ENCODE measurements at regions not wholly inside any gene's neighbourhood (a gene's known extent, or its start where the extent isn't known, plus 50 kb on each side); places are given as distances from the start of the nearest gene placed in this dataset.

DNA sequence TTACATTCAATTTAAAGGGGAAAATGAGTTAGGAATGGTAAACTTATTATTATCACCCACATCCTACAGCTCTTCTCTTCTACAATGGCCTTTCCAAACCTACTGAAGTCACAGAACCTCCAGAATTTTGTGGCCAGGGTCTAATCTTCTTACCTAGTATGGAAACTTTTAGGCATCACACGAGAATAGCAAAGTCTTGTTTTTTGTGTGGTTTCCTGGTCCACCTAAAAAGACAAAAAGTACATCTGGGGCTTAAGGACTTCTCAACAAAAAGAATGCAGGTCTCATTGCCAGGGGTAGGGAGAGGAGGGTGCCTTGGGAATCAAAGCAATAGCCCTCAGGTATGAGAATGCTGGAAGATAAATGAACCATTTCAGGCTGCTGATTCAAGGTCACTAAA lies 345.3 kb downstream of the LMX1A start (continued):
- TF ChIP-seq CTCF (IDR thresholded peaks at IDR 0.05; ENCODE audit: low read depth, low read length, missing input control) (no peak), YY1 (IDR thresholded peaks at IDR 0.05) (no peak), HNF4A (conservative IDR thresholded peaks at IDR 0.05) (no peak), MAX (IDR thresholded peaks at IDR 0.05) (no peak)

- Histone ChIP-seq H3K9ac (ENCODE audit: low read depth in 1 of 2, low read length in 2 of 2) (no peak overlapping the region), H3K4me1 (ENCODE audit: control insufficient read depth in 4 of 4, insufficient read depth in 4 of 4, low read length in 3 of 4) (no peaks in the 10 kb centered on the region), H3K4me3 (ENCODE audit: low read depth in 1 of 3, low read length in 3 of 3) (no peak overlapping the region), H3K9me3 (ENCODE audit: control insufficient read depth in 4 of 4, low read length in 3 of 4) (no peaks in the 10 kb centered on the region), H3K27ac (ENCODE audit: low read depth in 1 of 2, low read length in 2 of 2) (no peak overlapping the region), H3K27me3 (ENCODE audit: control insufficient read depth in 4 of 4, insufficient read depth in 4 of 4, low read length in 3 of 4) (no peaks in the 10 kb centered on the region), H3K36me3 (ENCODE audit: control insufficient read depth in 4 of 4, insufficient read depth in 3 of 4, low read depth in 1 of 4, low read length in 3 of 4) (no peaks in the 10 kb centered on the region)
- no peak for TF ChIP-seq CTCF (IDR thresholded peaks at IDR 0.05; ENCODE audit: low read depth, low read length, missing input control)
- TF ChIP-seq JUND (IDR thresholded peaks at IDR 0.05) = no peak
- TF ChIP-seq NR2F2 (IDR thresholded peaks at IDR 0.05) = no peak
- TF ChIP-seq YY1 (IDR thresholded peaks at IDR 0.05) = no peak
- TF ChIP-seq GABPA (IDR thresholded peaks at IDR 0.05 in 1 of 2, conservative IDR thresholded peaks at IDR 0.05 in 1 of 2) = no peak
- no peak for TF ChIP-seq ATF3 (IDR thresholded peaks at IDR 0.05)
- TF ChIP-seq HNF4G (IDR thresholded peaks at IDR 0.05) = no peak
- TF ChIP-seq RAD21 (IDR thresholded peaks at IDR 0.05) = no peak
- no peak for TF ChIP-seq FOXA1 (IDR thresholded peaks at IDR 0.05)
- TF ChIP-seq TAF1 (conservative IDR thresholded peaks at IDR 0.05) = no peak
- no peak for TF ChIP-seq SP1 (IDR thresholded peaks at IDR 0.05)
- TF ChIP-seq RXRA (IDR thresholded peaks at IDR 0.05) = no peak
- WGBS = 48% methylated on average over 3 of the region's 3 CpGs
- DNase-seq (ENCODE audit: low spot score) = no peak
These were observed 346.0 kb downstream of the LMX1A start for GRCh38 chr1:165010418-165011070.

- TF ChIP-seq RXRA (IDR thresholded peaks at IDR 0.05) = no peak
- no peak for TF ChIP-seq MAX (IDR thresholded peaks at IDR 0.05)
- TF ChIP-seq RAD21 (IDR thresholded peaks at IDR 0.05) = no peak
- 90% methylated on average over 7 of the region's 7 CpGs for WGBS
- Histone ChIP-seq H3K9me3 (ENCODE audit: control insufficient read depth in 4 of 4, low read length in 3 of 4) (no peaks in the 10 kb centered on the region), H3K4me3 (ENCODE audit: low read depth in 1 of 3, low read length in 3 of 3) (no peak overlapping the region), H3K9ac (ENCODE audit: low read depth in 1 of 2, low read length in 2 of 2) (no peak overlapping the region), H3K27ac (ENCODE audit: low read depth in 1 of 2, low read length in 2 of 2) (no peak overlapping the region), H3K36me3 (ENCODE audit: control insufficient read depth in 4 of 4, insufficient read depth in 3 of 4, low read depth in 1 of 4, low read length in 3 of 4) (no peaks in the 10 kb centered on the region), H3K4me1 (ENCODE audit: control insufficient read depth in 4 of 4, insufficient read depth in 4 of 4, low read length in 3 of 4) (no peaks in the 10 kb centered on the region), H3K27me3 (ENCODE audit: control insufficient read depth in 4 of 4, insufficient read depth in 4 of 4, low read length in 3 of 4) (no peaks in the 10 kb centered on the region)
- no peak for DNase-seq (ENCODE audit: low spot score)
These were observed 349.7 kb downstream of the LMX1A start for GRCh38 chr1:165006831-165007230.

Measured in liver (tissue), 8 donors.